Effector CD4-positive, alpha-beta T cell (primary cell): ENCODE measurements at regions not wholly inside any gene's neighbourhood (a gene's known extent, or its start where the extent isn't known, plus 50 kb on each side); places are given as distances from the start of the nearest gene placed in this dataset.
"Not testable (repeated sequence)": the region's sequence is repeated elsewhere in the genome, so short reads cannot be mapped to it uniquely, and the experiment has no call there.

ENCODE experiments used
- DNase-seq: peaks from one replicate; pipeline ENCODE4 v3.0.0-alpha.2; 2020

- DNase-seq: no peak
Observed at GRCh38 chr13:48583859-48584311, 51.0 kb upstream of the RCBTB2 start.

- DNase-seq: no peak
Observed at GRCh38 chr13:48585456-48585840, 52.6 kb upstream of the RCBTB2 start.

GRCh38 chr13:48586591-48587103, 53.8 kb upstream of the RCBTB2 start:
- no peak for DNase-seq

GRCh38 chr13:48588120-48588519, 55.2 kb upstream of the RCBTB2 start:
- DNase-seq: no peak

- DNase-seq: no peak
Observed at GRCh38 chr13:48590141-48590901, 57.4 kb upstream of the RCBTB2 start.

GRCh38 chr13:48591124-48591872, 58.4 kb upstream of the RCBTB2 start:
- DNase-seq: not testable (repeated sequence)

- no peak for DNase-seq
Observed at GRCh38 chr13:48591889-48592687, 59.2 kb upstream of the RCBTB2 start.

GRCh38 chr13:48592688-48593049, 59.8 kb upstream of the RCBTB2 start:
- no peak for DNase-seq

GRCh38 chr13:48593536-48593935, 60.2 kb upstream of the CYSLTR2 start:
- no peak for DNase-seq

- DNase-seq: no peak
Observed at GRCh38 chr13:48594096-48594815, 59.5 kb upstream of the CYSLTR2 start.

GRCh38 chr13:48595431-48596429, 58.0 kb upstream of the CYSLTR2 start:
- peak; percentile 39 for DNase-seq

GRCh38 chr13:48600374-48601364, 53.1 kb upstream of the CYSLTR2 start:
- no peak for DNase-seq

GRCh38 chr13:48602296-48603016, 51.3 kb upstream of the CYSLTR2 start:
- DNase-seq: no peak

GRCh38 chr13:48603375-48603774, 50.4 kb upstream of the CYSLTR2 start:
- no peak for DNase-seq
